HG02885 (cell line): ENCODE measurements at regions not wholly inside any gene's neighbourhood (a gene's known extent, or its start where the extent isn't known, plus 50 kb on each side); places are given as distances from the start of the nearest gene placed in this dataset.

Experiments
- ATAC-seq: cut with Tn5 transposase; IDR thresholded peaks from one replicate; pipeline ENCODE4 v1.9.1; 2021; ENCODE audit warnings: mild to moderate bottlenecking; ENCODE audit not compliant: unreplicated experiment, poor library complexity

DNA sequence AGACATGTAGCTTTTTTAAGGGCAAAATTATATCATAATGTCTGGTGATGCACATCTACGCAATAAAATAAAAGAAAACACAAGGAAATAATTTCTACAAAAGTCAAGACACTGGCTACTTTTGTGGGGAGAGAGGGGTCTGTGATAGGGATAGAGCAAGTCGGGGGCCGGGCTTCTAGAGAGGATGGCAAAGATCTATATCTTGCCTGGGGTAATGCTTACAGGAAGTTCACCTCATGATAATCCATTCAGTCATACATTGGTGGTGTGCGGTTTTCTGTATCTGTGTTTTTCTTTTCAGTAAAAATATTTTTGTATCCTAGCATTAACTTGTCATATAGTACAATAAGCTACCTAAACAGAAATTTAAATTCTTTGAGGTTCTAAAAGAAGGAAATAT is 178.8 kb downstream of the ARRDC4 start:
- no peak for ATAC-seq

DNA sequence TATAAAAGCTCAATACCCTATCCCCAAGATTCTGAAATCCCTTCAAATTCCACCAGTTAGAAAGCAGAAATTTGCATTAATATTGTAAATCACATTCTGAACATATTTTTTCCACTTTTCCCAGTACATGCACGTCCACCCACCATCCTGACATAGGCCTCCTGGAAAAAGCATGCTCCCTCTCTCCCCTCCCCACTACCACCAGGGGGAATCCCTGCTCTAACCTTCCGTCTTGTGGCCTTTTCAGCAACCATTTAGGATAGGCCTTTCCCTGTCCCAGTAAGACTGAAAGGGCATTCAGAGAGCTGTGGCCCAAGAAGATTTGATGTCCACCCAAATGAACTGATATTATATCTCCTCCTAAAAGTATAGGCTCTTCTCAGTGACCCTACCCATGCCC is 182.1 kb downstream of the ARRDC4 start:
- ATAC-seq, result no peak

GRCh38 chr15:98143116-98143515 is 182.6 kb downstream of the ARRDC4 start:
- no peak for ATAC-seq

DNA sequence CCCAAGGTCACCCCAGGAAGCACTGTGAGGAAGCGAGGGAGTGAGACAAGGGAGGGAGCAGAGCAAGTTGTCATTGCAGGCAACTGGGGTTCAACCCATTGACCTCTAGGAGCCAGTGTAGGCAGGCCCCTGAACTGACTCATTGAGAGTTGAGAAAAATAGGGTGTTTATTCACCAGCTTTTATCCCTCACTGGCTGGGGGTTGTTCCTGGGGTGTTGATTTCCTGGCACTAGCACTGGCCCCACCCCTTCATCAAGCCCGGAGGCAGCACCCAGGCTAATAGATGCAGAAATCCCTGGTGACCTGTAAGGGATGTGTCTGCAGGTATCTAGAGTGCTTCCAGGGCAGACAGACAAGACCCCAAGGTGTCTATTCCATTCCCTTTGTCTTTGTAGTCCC is 183.9 kb downstream of the ARRDC4 start:
- ATAC-seq, result no peak

DNA sequence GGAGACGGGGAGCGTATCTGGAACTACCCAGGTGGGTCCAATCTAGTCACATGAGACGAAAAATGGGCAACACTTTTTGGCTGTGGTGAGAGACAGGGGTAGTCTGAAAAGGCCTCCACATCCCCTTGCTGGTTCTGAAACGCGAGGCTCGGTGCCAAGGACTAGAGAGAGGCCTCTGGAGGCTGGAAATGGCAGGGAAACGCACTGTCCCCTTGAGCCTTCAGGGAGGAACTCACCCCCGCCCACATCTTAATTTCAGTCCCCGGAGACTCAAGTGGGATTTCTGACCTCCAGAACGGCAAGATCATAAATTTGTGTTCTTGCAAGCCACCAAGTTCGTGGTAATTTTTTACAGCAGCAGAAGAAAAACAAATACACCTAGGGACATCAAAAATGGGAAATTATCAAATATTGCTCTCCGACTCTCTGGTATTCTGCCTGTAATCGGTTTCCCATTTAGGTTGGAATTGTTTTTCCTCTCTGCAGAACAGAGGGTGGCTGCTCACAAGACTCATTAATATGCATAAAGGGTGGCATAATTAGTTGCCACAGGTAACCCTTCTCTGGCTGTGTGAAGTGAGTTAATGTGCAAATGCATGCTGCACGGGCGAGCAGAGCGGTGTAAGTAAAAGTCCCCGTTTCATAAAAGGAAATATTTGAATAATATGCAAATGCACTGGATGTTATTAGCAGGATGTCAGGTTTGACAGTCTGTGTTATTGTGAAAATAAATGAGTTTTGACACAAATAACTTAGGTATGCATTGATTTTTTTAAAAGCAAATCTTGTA is 185.7 kb downstream of the ARRDC4 start:
- no peak for ATAC-seq

GRCh38 chr15:98147415-98147814 is 186.9 kb downstream of the ARRDC4 start:
- ATAC-seq, result no peak

DNA sequence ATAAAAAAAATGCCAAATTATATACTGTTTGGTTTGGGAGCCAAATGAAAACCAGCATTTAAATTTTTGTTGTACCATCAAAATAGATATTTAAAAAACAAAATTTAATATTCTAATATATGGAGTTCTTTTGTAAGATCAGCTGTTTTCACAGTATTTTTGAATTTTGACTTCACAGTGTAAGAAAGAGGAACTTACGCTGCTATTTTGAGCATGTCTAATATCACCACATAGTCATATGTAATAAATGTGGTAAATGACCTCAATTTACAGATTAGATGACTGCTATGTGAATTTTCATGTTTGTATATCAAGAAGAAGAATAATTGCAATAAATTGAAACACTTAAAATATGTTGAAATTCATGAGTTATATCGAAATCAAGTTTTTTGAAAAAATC is 189.6 kb downstream of the ARRDC4 start:
- ATAC-seq, result no peak

DNA sequence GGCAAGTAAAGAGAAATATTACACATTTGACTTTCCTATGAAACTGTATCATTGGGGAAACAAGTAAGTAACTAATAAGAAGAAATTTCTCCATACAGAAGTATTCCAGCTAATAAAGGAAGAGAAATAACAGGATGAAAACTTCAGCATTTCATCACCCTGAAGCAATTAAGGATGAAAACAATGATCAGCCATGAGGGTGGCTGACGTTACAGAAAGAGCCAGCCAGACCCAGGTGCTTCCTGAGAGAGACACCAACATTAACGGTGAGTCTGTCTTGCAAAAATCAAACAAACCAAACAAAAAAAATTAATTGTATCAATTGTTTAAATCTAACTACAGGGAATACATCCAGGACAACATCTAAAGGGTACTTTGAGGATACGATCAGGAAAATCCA is 190.0 kb downstream of the ARRDC4 start:
- no peak for ATAC-seq

DNA sequence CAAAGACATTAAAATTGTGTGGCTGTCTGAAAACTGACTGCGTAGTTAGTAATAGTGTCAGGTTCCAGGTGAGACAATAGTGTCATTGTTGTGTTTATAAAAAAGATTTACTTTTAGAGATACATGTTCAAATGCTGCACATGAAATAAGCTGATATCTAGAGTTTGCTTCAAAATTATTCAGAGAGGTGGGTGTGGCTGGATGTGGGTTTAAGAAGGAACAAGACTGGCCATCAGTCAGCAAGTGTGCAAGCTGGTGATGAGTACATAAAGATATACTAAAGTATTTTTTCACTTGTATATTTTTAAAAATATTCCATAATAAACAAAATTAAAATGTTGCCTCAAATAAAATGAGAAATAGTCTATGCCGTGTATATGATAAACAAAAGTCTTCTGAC is 190.6 kb downstream of the ARRDC4 start:
- ATAC-seq, result no peak

- no peak for ATAC-seq
Observed at GRCh38 chr15:98152156-98152555, 191.7 kb downstream of the ARRDC4 start.

DNA sequence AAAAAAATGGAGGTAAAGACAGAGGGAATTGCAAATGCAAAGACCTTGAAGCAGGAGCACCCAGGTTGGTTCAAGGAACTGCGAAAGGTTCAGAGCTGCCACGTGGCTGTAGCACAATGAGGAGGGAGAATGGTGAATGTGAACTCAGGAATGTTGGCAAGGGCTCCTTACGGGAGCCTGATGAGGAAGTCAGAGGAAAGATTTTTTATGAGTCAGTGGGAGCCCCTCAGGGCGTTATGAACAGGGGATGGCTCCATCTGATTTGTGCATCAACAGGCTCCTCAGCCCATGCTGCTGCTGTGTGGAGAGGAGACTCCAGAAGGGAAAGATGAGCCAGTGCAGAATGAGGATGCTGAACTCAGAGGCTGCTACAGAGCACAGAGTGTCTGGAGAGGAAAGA is 194.4 kb downstream of the ARRDC4 start:
- no peak for ATAC-seq

- ATAC-seq, result no peak
Observed at GRCh38 chr15:98155356-98155755, 194.9 kb downstream of the ARRDC4 start.

DNA sequence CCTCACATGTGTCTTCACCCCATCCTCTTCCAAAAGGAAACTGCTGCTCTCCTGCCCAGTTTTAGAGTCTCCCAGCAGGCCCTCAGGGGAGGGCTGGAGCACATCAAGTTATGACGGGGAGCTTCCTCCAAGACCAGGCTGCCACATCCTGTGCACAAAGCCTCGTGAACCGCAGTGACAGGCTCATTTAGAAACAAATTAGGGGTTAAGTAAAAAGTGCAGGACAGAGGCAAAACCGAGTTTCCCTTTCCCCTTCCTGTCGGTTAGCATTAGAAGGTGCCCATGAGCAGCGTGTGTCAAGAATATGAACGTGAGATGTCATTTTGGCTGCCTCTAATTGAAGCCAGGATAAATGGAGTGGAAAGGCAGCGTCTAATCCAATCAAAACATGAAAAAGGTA is 199.7 kb downstream of the ARRDC4 start:
- peak; percentile 92 for ATAC-seq

GRCh38 chr15:98163319-98164045 is 203.0 kb downstream of the ARRDC4 start:
- ATAC-seq, result no peak

- no peak for ATAC-seq
Observed at GRCh38 chr15:98164571-98164970, 204.1 kb downstream of the ARRDC4 start.

DNA sequence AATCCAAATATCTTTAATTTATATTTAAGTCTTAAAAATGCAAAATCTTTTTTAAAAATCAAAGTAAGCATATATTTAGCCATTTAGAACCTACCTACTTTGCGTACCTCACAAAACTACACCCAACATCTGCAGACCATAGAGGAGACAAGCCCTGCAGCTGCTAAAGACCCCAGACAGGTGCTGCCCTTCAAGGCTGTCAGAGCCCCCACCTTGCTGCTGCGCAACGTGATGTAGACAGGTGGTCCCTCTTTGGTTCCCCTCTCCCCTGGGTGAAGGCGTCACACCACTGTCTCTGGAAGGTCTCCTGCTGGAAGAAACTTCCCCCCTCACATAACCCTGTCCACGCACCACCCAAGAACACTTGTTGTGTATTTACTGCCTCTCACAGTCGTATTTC is 204.5 kb downstream of the ARRDC4 start:
- no peak for ATAC-seq

GRCh38 chr15:98167722-98168268 is 207.3 kb downstream of the ARRDC4 start:
- ATAC-seq, result no peak

GRCh38 chr15:98169551-98169950 is 209.0 kb downstream of the ARRDC4 start:
- ATAC-seq, result no peak

GRCh38 chr15:98174286-98174685 is 213.8 kb downstream of the ARRDC4 start:
- no peak for ATAC-seq

DNA sequence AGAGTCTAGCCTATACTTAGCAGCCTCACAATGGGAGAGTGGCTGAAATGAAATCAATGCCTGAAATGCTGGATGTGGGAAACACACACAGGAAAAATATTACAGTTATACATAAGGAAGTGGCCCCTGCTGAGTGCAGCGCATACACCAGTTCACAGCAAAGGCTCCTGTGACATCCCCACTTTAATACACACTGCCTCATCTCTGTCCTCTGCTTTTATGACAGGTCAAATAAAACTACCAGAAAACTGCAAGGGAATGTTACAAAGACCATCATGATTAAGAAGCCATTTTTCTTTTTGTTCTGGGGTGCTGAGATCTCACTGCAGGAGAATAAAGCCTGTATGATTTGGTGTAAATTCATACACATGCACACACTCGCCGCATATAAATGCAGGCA is 214.3 kb downstream of the ARRDC4 start:
- ATAC-seq, result no peak

- ATAC-seq, result peak; percentile 86
Observed at GRCh38 chr15:98177966-98178592, 217.6 kb downstream of the ARRDC4 start.
